HepG2 (cell line): ENCODE measurements at regions not wholly inside any gene's neighbourhood (a gene's known extent, or its start where the extent isn't known, plus 50 kb on each side); places are given as distances from the start of the nearest gene placed in this dataset.

Experiments used
- ATAC-seq: fragments of 200-7000 bp; cut with Tn5 transposase; 3 replicates; pipeline ENCODE4 v1.9.1; 2020; ENCODE audit warnings: mild to moderate bottlenecking, moderate library complexity
- BruUV-seq: library from RNA; stranded (reverse); fragments of 400-500 nt; replicated peaks from 2 replicates; lab custom pipeline; 2021; lab: Mats Ljungman, UMichigan
- CTCF ChIA-PET: fragments of 300-600 bp; formaldehyde crosslinking; extraction: SDS; loops from one replicate; lab custom pipeline; 2021; ENCODE audit warnings: low total read pairs, inconsistent platforms, low intra/inter-chr PET ratio; lab: Yijun Ruan, JAX
- POLR2A ChIA-PET: fragments of 350-600 bp; sonication (Branson Sonifier 250); formaldehyde crosslinking; loops from one replicate; lab custom pipeline; 2020; ENCODE audit warnings: antibody characterized with exemption, inconsistent platforms; lab: Yijun Ruan, JAX
- DNase-seq: peaks from one replicate; pipeline ENCODE4 v3.0.0-alpha.2; 2015; ENCODE audit warnings: low spot score
- FAIRE-seq: peaks from 3 replicates; lab custom pipeline; 2011; peaks lifted over from hg19 to GRCh38; lab: Jason Lieb, UNC
- H2AFZ ChIP-seq: one replicate; pipeline ENCODE4 v1.6.1; 2011; ENCODE audit warnings: low read length, inconsistent platforms
- H3K27ac ChIP-seq: fragments of 300-600 bp; 3 replicates; pipeline ENCODE4 v1.8.0; 2011; ENCODE audit warnings: mixed run types, mild to moderate bottlenecking, mixed read lengths, low read length, inconsistent platforms; ENCODE audit not compliant: insufficient read depth; ENCODE audit errors: extremely low read length
- H3K27me3 ChIP-seq, 2 experiments: fragments of 200-600 bp in 1 of 2; 2 replicates in 1 of 2; 3 replicates in 1 of 2; pipeline versions ENCODE4 v1.6.0 to v1.8.0; 2011; ENCODE audit warnings: low read length in 2 of 2, mild to moderate bottlenecking in 2 of 2, moderate library complexity in 2 of 2, inconsistent platforms in 1 of 2; ENCODE audit not compliant: insufficient read depth in 2 of 2, control insufficient read depth in 1 of 2
- H3K36me3 ChIP-seq, 2 experiments: fragments of 200-600 bp in 1 of 2; replicated peaks in 1 of 2; 2 replicates in 1 of 2; 3 replicates in 1 of 2; pipeline versions ENCODE4 v1.5.1 to v1.8.0; 2011; ENCODE audit warnings: low read length in 2 of 2, inconsistent platforms in 1 of 2; ENCODE audit not compliant: insufficient read depth in 2 of 2, control insufficient read depth in 1 of 2
- H3K4me1 ChIP-seq: 2 replicates; pipeline ENCODE4 v1.5.1; 2012; ENCODE audit warnings: low read length, inconsistent platforms; ENCODE audit not compliant: insufficient read depth
- H3K4me2 ChIP-seq: 2 replicates; pipeline ENCODE4 v1.6.0; 2011; ENCODE audit warnings: low read depth, low read length, inconsistent platforms
- H3K4me3 ChIP-seq, 3 experiments: fragments of 200-600 bp in 1 of 3; sonication (generic), shearing (Covaris generic) in 1 of 3; replicated peaks in 1 of 3; 2 replicates each; pipeline ENCODE4 v1.5.1; 2011 to 2016; ENCODE audit warnings: low read length in 3 of 3, inconsistent platforms in 2 of 3, low read depth in 2 of 3, mild to moderate bottlenecking in 2 of 3, control low read depth in 1 of 3, mixed read lengths in 1 of 3; ENCODE audit not compliant: insufficient read depth in 1 of 3
- H3K79me2 ChIP-seq: one replicate; pipeline ENCODE4 v1.6.1; 2011; ENCODE audit warnings: low read length, inconsistent platforms; ENCODE audit not compliant: insufficient read depth
- H3K9ac ChIP-seq: 2 replicates; pipeline ENCODE4 v1.6.0; 2011; ENCODE audit warnings: mild to moderate bottlenecking, low read depth, low read length, inconsistent platforms; ENCODE audit not compliant: insufficient read depth
- H3K9me3 ChIP-seq: 2 replicates; pipeline ENCODE4 v1.5.1; 2012; ENCODE audit warnings: mild to moderate bottlenecking, low read length
- H4K20me1 ChIP-seq: 2 replicates; pipeline ENCODE4 v1.6.0; 2011; ENCODE audit warnings: inconsistent platforms, mild to moderate bottlenecking, low read length, moderate library complexity; ENCODE audit not compliant: insufficient read depth
- CHCHD3 ChIP-seq: sonication (generic); formaldehyde crosslinking; IDR thresholded peaks from 2 replicates; pipeline ENCODE4 v1.8.0; 2022; ENCODE audit warnings: mild to moderate bottlenecking, missing genetic modification reagents, moderate library complexity
- HCFC1 ChIP-seq: fragments of 150-350 bp; IDR thresholded peaks from 2 replicates; pipeline ENCODE4 v1.6.1; 2014; ENCODE audit warnings: low read depth, low read length
- KDM5B ChIP-seq: sonication (generic); formaldehyde crosslinking; IDR thresholded peaks from 2 replicates; pipeline ENCODE4 v1.4.0; 2020; ENCODE audit warnings: missing genetic modification reagents, mild to moderate bottlenecking, borderline replicate concordance
- MATR3 ChIP-seq: sonication (generic); formaldehyde crosslinking; IDR thresholded peaks from 2 replicates; pipeline ENCODE4 v1.4.0; 2020; ENCODE audit warnings: missing genetic modification reagents
- SAFB2 ChIP-seq: sonication (generic); formaldehyde crosslinking; IDR thresholded peaks from 2 replicates; pipeline ENCODE4 v1.5.1; 2020; ENCODE audit warnings: missing genetic modification reagents, low read depth, mild to moderate bottlenecking, borderline replicate concordance
- SIN3A ChIP-seq: IDR thresholded peaks from 2 replicates; pipeline ENCODE4 v1.6.1; 2011; ENCODE audit warnings: low read depth, mild to moderate bottlenecking, control low read depth, low read length, borderline replicate concordance
- SNAI1 ChIP-seq: sonication (generic); formaldehyde crosslinking; IDR thresholded peaks from 2 replicates; pipeline ENCODE4 v1.5.0; 2020; ENCODE audit warnings: mild to moderate bottlenecking, missing genetic modification reagents, borderline replicate concordance
- WGBS: methylation state at CpG from one replicate; pipeline ENCODE4 v1.1.6; 2017; ENCODE audit warnings: low lambda C conversion rate; 5-methylcytosine and 5-hydroxymethylcytosine counted together
- in situ Hi-C: cut with HindIII; loops from 2 replicates; pipeline ENCODE4 v1.10.0; 2017; ENCODE audit warnings: low pct_unique_long_range_greater_than_20kb; ENCODE audit not compliant: extremely low pct_ligation_motif_present
- intact Hi-C: fragments of 100-400 bp; cut with micrococcal nuclease; formaldehyde crosslinking; loops from one replicate; pipeline ENCODE4 v1.10.0; 2022; ENCODE audit not compliant: unreplicated experiment
- TF ChIP-seq, protein P1 (sequence below): sonication (generic); formaldehyde crosslinking; IDR thresholded peaks from 2 replicates; pipeline ENCODE4 v1.5.1; 2020; ENCODE audit warnings: mild to moderate bottlenecking, moderate library complexity, missing genetic modification reagents
- TF ChIP-seq, protein P2 (sequence below): sonication (generic); formaldehyde crosslinking; IDR thresholded peaks from 2 replicates; pipeline ENCODE4 v1.5.0; 2020; ENCODE audit warnings: mild to moderate bottlenecking, missing genetic modification reagents
- TF ChIP-seq, protein P3 (sequence below), 2 experiments: sonication (generic) in 1 of 2; formaldehyde crosslinking in 1 of 2; IDR thresholded peaks; 2 replicates each; pipeline versions ENCODE4 v1.4.0 to v1.6.1; 2018 to 2020; ENCODE audit warnings: missing genetic modification reagents in 2 of 2, borderline replicate concordance in 1 of 2, low read depth in 1 of 2, mild to moderate bottlenecking in 1 of 2, missing biosample characterization in 1 of 2
- TF ChIP-seq, protein P4 (sequence below): sonication (generic); formaldehyde crosslinking; IDR thresholded peaks from 2 replicates; pipeline ENCODE4 v1.8.1; 2022; ENCODE audit warnings: low read depth, mild to moderate bottlenecking, missing genetic modification reagents

DNA sequence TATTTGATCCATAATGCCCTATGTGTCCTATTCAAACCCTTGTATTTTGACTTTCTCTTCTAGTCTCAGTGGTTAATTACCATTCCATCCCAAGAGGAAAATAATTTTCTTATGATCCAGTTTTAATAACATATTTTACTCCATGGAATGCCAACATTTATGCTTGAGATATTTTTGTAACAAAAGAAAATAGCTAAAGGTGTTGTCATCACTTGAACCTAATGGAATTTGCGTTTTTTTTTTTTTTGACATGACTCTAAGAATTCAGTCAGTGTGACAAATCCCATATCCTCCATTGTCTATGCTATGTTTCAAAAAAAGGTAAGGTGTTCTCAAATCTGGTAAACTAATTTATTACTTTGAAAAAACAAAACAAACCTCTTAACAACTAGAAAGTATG, 324.1 kb upstream of the ADAMTS5 start (continued):
- TF ChIP-seq, protein P1, sequence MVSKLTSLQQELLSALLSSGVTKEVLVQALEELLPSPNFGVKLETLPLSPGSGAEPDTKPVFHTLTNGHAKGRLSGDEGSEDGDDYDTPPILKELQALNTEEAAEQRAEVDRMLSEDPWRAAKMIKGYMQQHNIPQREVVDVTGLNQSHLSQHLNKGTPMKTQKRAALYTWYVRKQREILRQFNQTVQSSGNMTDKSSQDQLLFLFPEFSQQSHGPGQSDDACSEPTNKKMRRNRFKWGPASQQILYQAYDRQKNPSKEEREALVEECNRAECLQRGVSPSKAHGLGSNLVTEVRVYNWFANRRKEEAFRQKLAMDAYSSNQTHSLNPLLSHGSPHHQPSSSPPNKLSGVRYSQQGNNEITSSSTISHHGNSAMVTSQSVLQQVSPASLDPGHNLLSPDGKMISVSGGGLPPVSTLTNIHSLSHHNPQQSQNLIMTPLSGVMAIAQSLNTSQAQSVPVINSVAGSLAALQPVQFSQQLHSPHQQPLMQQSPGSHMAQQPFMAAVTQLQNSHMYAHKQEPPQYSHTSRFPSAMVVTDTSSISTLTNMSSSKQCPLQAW (CRISPR knock-in tag): no peak
- TF ChIP-seq, protein P2, sequence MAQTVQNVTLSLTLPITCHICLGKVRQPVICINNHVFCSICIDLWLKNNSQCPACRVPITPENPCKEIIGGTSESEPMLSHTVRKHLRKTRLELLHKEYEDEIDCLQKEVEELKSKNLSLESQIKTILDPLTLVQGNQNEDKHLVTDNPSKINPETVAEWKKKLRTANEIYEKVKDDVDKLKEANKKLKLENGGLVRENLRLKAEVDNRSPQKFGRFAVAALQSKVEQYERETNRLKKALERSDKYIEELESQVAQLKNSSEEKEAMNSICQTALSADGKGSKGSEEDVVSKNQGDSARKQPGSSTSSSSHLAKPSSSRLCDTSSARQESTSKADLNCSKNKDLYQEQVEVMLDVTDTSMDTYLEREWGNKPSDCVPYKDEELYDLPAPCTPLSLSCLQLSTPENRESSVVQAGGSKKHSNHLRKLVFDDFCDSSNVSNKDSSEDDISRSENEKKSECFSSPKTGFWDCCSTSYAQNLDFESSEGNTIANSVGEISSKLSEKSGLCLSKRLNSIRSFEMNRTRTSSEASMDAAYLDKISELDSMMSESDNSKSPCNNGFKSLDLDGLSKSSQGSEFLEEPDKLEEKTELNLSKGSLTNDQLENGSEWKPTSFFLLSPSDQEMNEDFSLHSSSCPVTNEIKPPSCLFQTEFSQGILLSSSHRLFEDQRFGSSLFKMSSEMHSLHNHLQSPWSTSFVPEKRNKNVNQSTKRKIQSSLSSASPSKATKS (CRISPR knock-in tag): no peak
- TF ChIP-seq SIN3A: no peak
- TF ChIP-seq, all 625 proteins: peak for 0

DNA sequence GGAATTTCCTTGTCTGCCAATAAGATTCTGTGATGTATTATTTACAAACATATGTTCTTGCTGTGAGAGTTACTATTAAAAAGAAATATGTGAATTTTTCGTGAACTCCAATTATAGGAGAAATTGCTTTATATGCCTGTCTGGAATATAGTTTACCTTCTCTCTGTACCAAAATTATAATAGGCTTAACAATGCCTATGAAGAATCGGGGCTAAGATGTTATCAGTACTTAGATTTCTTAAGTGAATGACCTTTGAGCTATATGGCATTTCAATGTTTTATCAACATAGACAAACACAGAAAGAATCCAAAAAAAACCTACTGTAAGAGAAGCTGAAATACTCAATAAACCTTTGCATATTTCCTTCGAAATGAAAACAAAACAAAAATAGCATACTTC, 323.1 kb upstream of the ADAMTS5 start:
- in situ Hi-C loops (no loop called here), intact Hi-C loops (no loop called here)
- ChIA-PET CTCF (no interaction called here), POLR2A (no interaction called here)
- DNase-seq (no peak), ATAC-seq (no peak), FAIRE-seq (no peak)
- Histone ChIP-seq H3K36me3 (no peaks in the 10 kb centered on the region), H3K79me2 (no peaks in the 10 kb centered on the region), H3K9ac (no peak overlapping the region), H3K4me3 (no peak overlapping the region), H3K27ac (no peak overlapping the region), H3K27me3 (no peaks in the 10 kb centered on the region), H3K9me3 (peaks cover 89% of the 10 kb centered on the region), H4K20me1 (no peaks in the 10 kb centered on the region), H2AFZ (no peak overlapping the region), H3K4me1 (no peaks in the 10 kb centered on the region), H3K4me2 (no peak overlapping the region)
- WGBS: 0% methylated on average over 3 of the region's 3 CpGs
- BruUV-seq: no TSS peak
- TF ChIP-seq, protein P3, sequence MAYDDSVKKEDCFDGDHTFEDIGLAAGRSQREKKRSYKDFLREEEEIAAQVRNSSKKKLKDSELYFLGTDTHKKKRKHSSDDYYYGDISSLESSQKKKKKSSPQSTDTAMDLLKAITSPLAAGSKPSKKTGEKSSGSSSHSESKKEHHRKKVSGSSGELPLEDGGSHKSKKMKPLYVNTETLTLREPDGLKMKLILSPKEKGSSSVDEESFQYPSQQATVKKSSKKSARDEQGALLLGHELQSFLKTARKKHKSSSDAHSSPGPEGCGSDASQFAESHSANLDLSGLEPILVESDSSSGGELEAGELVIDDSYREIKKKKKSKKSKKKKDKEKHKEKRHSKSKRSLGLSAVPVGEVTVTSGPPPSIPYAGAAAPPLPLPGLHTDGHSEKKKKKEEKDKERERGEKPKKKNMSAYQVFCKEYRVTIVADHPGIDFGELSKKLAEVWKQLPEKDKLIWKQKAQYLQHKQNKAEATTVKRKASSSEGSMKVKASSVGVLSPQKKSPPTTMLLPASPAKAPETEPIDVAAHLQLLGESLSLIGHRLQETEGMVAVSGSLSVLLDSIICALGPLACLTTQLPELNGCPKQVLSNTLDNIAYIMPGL (CRISPR knock-in tag; IDR thresholded peaks at IDR 0.05; ENCODE audit: borderline replicate concordance in 1 of 2, low read depth in 1 of 2): no peak
- TF ChIP-seq CHCHD3 (CRISPR knock-in tag) (no peak), HCFC1 (no peak), SNAI1 (CRISPR knock-in tag) (no peak), KDM5B (CRISPR knock-in tag) (no peak), MATR3 (CRISPR knock-in tag) (no peak), SAFB2 (CRISPR knock-in tag) (no peak)
- TF ChIP-seq, protein P4, sequence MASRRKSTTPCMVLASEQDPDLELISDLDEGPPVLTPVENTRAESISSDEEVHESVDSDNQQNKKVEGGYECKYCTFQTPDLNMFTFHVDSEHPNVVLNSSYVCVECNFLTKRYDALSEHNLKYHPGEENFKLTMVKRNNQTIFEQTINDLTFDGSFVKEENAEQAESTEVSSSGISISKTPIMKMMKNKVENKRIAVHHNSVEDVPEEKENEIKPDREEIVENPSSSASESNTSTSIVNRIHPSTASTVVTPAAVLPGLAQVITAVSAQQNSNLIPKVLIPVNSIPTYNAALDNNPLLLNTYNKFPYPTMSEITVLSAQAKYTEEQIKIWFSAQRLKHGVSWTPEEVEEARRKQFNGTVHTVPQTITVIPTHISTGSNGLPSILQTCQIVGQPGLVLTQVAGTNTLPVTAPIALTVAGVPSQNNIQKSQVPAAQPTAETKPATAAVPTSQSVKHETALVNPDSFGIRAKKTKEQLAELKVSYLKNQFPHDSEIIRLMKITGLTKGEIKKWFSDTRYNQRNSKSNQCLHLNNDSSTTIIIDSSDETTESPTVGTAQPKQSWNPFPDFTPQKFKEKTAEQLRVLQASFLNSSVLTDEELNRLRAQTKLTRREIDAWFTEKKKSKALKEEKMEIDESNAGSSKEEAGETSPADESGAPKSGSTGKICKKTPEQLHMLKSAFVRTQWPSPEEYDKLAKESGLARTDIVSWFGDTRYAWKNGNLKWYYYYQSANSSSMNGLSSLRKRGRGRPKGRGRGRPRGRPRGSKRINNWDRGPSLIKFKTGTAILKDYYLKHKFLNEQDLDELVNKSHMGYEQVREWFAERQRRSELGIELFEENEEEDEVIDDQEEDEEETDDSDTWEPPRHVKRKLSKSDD (CRISPR knock-in tag): no peak
